Smooth muscle cell (in vitro differentiated cells): ENCODE measurements at regions not wholly inside any gene's neighbourhood (a gene's known extent, or its start where the extent isn't known, plus 50 kb on each side); places are given as distances from the start of the nearest gene placed in this dataset.

Experiments
- DNase-seq: peaks from one replicate; lab custom pipeline; 2025; ENCODE audit not compliant: unreplicated experiment; lab: John Stamatoyannopoulos, UW
- H2AFZ ChIP-seq: fragments of 200-600 bp; sonication (generic); 2 replicates; pipeline ENCODE4 v1.6.0; 2016; ENCODE audit warnings: antibody characterized with exemption, low read depth, mild to moderate bottlenecking
- H3F3A ChIP-seq: fragments of 200-600 bp; sonication (generic); 2 replicates; pipeline ENCODE4 v1.6.0; 2017; ENCODE audit warnings: antibody characterized with exemption, low read depth
- H3K27ac ChIP-seq: fragments of 200-600 bp; sonication (generic); 2 replicates; pipeline ENCODE4 v1.5.1; 2016; ENCODE audit warnings: low read depth, mild to moderate bottlenecking
- H3K27me3 ChIP-seq: fragments of 200-600 bp; sonication (generic); 2 replicates; pipeline ENCODE4 v1.6.1; 2016; ENCODE audit warnings: low read depth, mild to moderate bottlenecking
- H3K36me3 ChIP-seq: fragments of 200-600 bp; sonication (generic); 2 replicates; pipeline ENCODE4 v1.5.1; 2016; ENCODE audit warnings: low read depth
- H3K4me1 ChIP-seq: fragments of 200-600 bp; sonication (generic); 2 replicates; pipeline ENCODE4 v1.5.1; 2016; ENCODE audit warnings: low read depth
- H3K4me2 ChIP-seq: fragments of 200-600 bp; sonication (generic); 2 replicates; pipeline ENCODE4 v1.6.0; 2016; ENCODE audit warnings: mild to moderate bottlenecking
- H3K4me3 ChIP-seq: fragments of 200-600 bp; sonication (generic); 2 replicates; pipeline ENCODE4 v1.5.1; 2016; ENCODE audit warnings: mild to moderate bottlenecking
- H3K79me2 ChIP-seq: fragments of 200-600 bp; sonication (generic); 2 replicates; pipeline ENCODE4 v1.6.0; 2016; ENCODE audit warnings: low read depth, mild to moderate bottlenecking
- H3K9ac ChIP-seq: fragments of 200-600 bp; sonication (generic); 2 replicates; pipeline ENCODE4 v1.6.0; 2016; ENCODE audit warnings: low read depth
- H3K9me3 ChIP-seq: fragments of 200-600 bp; sonication (generic); replicated peaks from 2 replicates; pipeline ENCODE4 v1.5.1; 2016; ENCODE audit warnings: low read depth
- H4K20me1 ChIP-seq: fragments of 200-600 bp; sonication (generic); 2 replicates; pipeline ENCODE4 v1.6.0; 2016; ENCODE audit warnings: low read depth
- CTCF ChIP-seq: fragments of 200-600 bp; sonication (generic); IDR thresholded peaks from 2 replicates; pipeline ENCODE4 v1.5.1; 2017; ENCODE audit warnings: borderline replicate concordance, mild to moderate bottlenecking, antibody characterized with exemption; ENCODE audit not compliant: insufficient read depth, poor library complexity, severe bottlenecking
- WGBS: methylation state at CpG from one replicate; pipeline ENCODE4 v1.1.7; 2016; ENCODE audit warnings: low lambda C conversion rate; 5-methylcytosine and 5-hydroxymethylcytosine counted together

DNA sequence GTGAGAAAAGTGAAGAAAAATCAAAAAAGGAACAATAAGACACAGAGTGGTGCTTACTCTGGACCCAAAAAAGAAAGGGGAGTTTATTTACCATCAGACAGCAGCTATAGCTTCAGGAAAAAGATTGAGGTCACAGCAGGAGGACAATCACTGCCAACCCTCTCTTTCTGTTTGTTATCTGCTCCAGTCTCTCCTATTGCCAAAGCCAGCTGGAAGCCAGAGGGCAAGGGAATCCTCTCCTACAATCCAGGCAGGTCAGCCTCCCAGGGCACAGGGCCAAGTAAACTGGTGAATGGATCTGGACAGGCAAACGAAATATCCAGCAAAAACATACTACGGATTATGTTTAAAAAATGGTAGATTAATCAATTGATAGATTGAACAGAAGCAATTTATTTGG is 306.9 kb upstream of the SLIT2 start:
- Histone ChIP-seq H3K27me3 (no peaks in the 10 kb centered on the region), H3K9ac (no peak overlapping the region), H3K4me3 (no peak overlapping the region), H2AFZ (no peak overlapping the region), H3K4me2 (peak overlapping the region; percentile 67), H3K27ac (peak overlapping the region; percentile 14), H3K4me1 (peaks cover 38% of the 10 kb centered on the region), H3K36me3 (no peaks in the 10 kb centered on the region), H3F3A (peaks cover 22% of the 10 kb centered on the region), H3K9me3 (no peaks in the 10 kb centered on the region), H4K20me1 (no peaks in the 10 kb centered on the region), H3K79me2 (no peaks in the 10 kb centered on the region)
- 88% methylated on average over 2 of the region's 2 CpGs for WGBS
- TF ChIP-seq CTCF = no peak
- DNase-seq = no peak

DNA sequence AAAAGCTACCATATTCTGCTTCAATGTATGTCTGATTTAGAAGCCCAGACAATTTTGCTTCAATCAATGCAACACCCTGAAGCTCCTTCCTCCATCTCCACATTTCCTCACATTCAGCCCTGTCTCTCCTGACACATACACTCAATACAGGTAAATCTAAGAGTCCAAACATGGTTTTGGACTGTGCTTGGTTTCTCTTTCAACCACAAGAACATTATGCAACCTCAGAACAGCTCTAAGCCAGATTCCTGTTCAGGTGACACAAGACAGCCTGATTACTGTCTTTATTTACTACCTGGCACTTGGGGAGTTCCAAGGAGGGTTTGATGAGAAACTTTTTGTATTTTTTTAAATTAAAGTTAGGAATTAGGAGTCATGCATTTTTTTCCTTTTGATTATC is 307.5 kb upstream of the SLIT2 start:
- H3K9ac ChIP-seq = no peak overlapping the region
- no peaks in the 10 kb centered on the region for H3K27me3 ChIP-seq
- no peaks in the 10 kb centered on the region for H3K79me2 ChIP-seq
- peak overlapping the region; percentile 58 for H3K4me2 ChIP-seq
- peak overlapping the region; percentile 65 for H3K27ac ChIP-seq
- no peaks in the 10 kb centered on the region for H4K20me1 ChIP-seq
- H3K9me3 ChIP-seq = no peaks in the 10 kb centered on the region
- no peak for TF ChIP-seq CTCF
- no peaks in the 10 kb centered on the region for H3K36me3 ChIP-seq
- DNase-seq = no peak
- H3K4me1 ChIP-seq = peaks cover 38% of the 10 kb centered on the region
- H3F3A ChIP-seq = peaks cover 22% of the 10 kb centered on the region
- H3K4me3 ChIP-seq = no peak overlapping the region
- peak overlapping the region; percentile 0 for H2AFZ ChIP-seq

DNA sequence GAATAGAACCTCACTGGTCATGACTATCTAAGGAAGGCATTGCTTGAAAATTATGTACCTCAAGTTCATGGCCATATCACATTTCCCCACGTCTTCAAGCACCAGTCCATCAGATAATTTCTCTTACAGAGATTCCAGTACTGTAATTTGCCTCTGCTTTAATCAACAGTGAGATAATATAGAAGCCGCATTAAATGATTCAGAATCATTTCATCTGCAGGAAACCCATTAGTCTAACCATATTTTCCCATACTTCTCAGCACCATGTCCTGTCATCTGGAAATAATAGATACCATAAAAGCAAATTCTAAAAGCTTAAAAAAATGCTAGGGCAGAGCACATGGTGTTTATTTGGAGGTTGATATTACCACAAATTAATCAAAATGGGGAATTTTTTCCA is 310.3 kb upstream of the SLIT2 start:
- H4K20me1 ChIP-seq = no peaks in the 10 kb centered on the region
- no peaks in the 10 kb centered on the region for H3K36me3 ChIP-seq
- no peak overlapping the region for H3K4me3 ChIP-seq
- H3K27ac ChIP-seq = no peak overlapping the region
- peaks cover 31% of the 10 kb centered on the region for H3K4me1 ChIP-seq
- no peaks in the 10 kb centered on the region for H3K9me3 ChIP-seq
- DNase-seq = no peak
- 76% methylated on average over 2 of the region's 2 CpGs for WGBS
- no peak overlapping the region for H3K9ac ChIP-seq
- no peaks in the 10 kb centered on the region for H3K27me3 ChIP-seq
- H3K79me2 ChIP-seq = no peaks in the 10 kb centered on the region
- H2AFZ ChIP-seq = no peak overlapping the region
- H3F3A ChIP-seq = peaks cover 14% of the 10 kb centered on the region
- TF ChIP-seq CTCF = no peak
- no peak overlapping the region for H3K4me2 ChIP-seq

- H3F3A ChIP-seq = peaks cover 11% of the 10 kb centered on the region
- no peak overlapping the region for H3K4me3 ChIP-seq
- no peaks in the 10 kb centered on the region for H4K20me1 ChIP-seq
- H3K4me2 ChIP-seq = no peak overlapping the region
- H2AFZ ChIP-seq = no peak overlapping the region
- H3K27ac ChIP-seq = no peak overlapping the region
- H3K36me3 ChIP-seq = no peaks in the 10 kb centered on the region
- H3K27me3 ChIP-seq = no peaks in the 10 kb centered on the region
- 91% methylated on average over 1 of the region's 1 CpG for WGBS
- no peak for DNase-seq
- H3K79me2 ChIP-seq = no peaks in the 10 kb centered on the region
- H3K4me1 ChIP-seq = peaks cover 25% of the 10 kb centered on the region
- H3K9ac ChIP-seq = no peak overlapping the region
- no peak for TF ChIP-seq CTCF
- H3K9me3 ChIP-seq = no peaks in the 10 kb centered on the region
These were observed 310.8 kb upstream of the SLIT2 start for GRCh38 chr4:19940861-19941260.
